GM23338 (cell line): ENCODE measurements at regions not wholly inside any gene's neighbourhood (a gene's known extent, or its start where the extent isn't known, plus 50 kb on each side); places are given as distances from the start of the nearest gene placed in this dataset.

Experiments used
- EZH2 ChIP-seq: fragments of 200-600 bp; sonication (generic); IDR thresholded peaks from one replicate; pipeline ENCODE4 v1.8.0; 2017; ENCODE audit warnings: antibody characterized with exemption, mild to moderate bottlenecking, low read depth; ENCODE audit not compliant: unreplicated experiment
- JUNB ChIP-seq: IDR thresholded peaks from one replicate; pipeline ENCODE4 v1.6.1; 2016; ENCODE audit warnings: antibody characterized with exemption; ENCODE audit not compliant: unreplicated experiment
- NANOG ChIP-seq: IDR thresholded peaks from 2 replicates; pipeline ENCODE4 v1.6.1; 2016; ENCODE audit warnings: antibody characterized with exemption, borderline replicate concordance
- POLR2AphosphoS5 ChIP-seq: IDR thresholded peaks from 2 replicates; pipeline ENCODE4 v1.6.1; 2016; ENCODE audit warnings: antibody characterized with exemption, low read depth
- STAT1 ChIP-seq: IDR thresholded peaks from one replicate; pipeline ENCODE4 v1.6.1; 2016; ENCODE audit warnings: antibody characterized with exemption; ENCODE audit not compliant: unreplicated experiment
- TF ChIP-seq, protein P1 (sequence below), 2 experiments: fragments of 200-600 bp in 1 of 2; sonication (generic) in 1 of 2; conservative IDR thresholded peaks; 2 replicates each; pipeline versions ENCODE4 v1.5.1 to v1.6.1; 2016 to 2017; ENCODE audit warnings: antibody characterized with exemption in 2 of 2, low read depth in 2 of 2, mild to moderate bottlenecking in 2 of 2, moderate library complexity in 1 of 2

- TF ChIP-seq EZH2 (no peak), NANOG (no peak), POLR2AphosphoS5 (no peak), STAT1 (no peak), JUNB (no peak)
- TF ChIP-seq, protein P1, sequence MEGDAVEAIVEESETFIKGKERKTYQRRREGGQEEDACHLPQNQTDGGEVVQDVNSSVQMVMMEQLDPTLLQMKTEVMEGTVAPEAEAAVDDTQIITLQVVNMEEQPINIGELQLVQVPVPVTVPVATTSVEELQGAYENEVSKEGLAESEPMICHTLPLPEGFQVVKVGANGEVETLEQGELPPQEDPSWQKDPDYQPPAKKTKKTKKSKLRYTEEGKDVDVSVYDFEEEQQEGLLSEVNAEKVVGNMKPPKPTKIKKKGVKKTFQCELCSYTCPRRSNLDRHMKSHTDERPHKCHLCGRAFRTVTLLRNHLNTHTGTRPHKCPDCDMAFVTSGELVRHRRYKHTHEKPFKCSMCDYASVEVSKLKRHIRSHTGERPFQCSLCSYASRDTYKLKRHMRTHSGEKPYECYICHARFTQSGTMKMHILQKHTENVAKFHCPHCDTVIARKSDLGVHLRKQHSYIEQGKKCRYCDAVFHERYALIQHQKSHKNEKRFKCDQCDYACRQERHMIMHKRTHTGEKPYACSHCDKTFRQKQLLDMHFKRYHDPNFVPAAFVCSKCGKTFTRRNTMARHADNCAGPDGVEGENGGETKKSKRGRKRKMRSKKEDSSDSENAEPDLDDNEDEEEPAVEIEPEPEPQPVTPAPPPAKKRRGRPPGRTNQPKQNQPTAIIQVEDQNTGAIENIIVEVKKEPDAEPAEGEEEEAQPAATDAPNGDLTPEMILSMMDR (conservative IDR thresholded peaks at IDR 0.05; ENCODE audit: low read depth in 2 of 2): no peak
These were observed 370.3 kb upstream of the NFE2L3 start for GRCh38 chr7:25781704-25782103.
